ENCODE measurements at regions not wholly inside any gene's neighbourhood (a gene's known extent, or its start where the extent isn't known, plus 50 kb on each side); places are given as distances from the start of the nearest gene placed in this dataset.

GRCh38 chr16:6898896-6899295 lies 433.7 kb upstream of the RBFOX1 start:
- H3K23ac ChIP-seq (ENCODE audit: low read depth, low read length), result no peak overlapping the region
- ATAC-seq (ENCODE audit: low read depth) (no peak), DNase-seq (no peak)
- H4K20me1 ChIP-seq (ENCODE audit: insufficient read depth, low read length), result no peaks in the 10 kb centered on the region
- no peak overlapping the region for H3K18ac ChIP-seq (ENCODE audit: low read depth, low read length)
- ChIA-PET CTCF (no interaction called here), POLR2A (ENCODE audit: unreplicated experiment) (no interaction called here)
- dilution Hi-C loops (cut with HindIII; ENCODE audit: low sequenced_read_pairs, unreplicated experiment) (no loop called here), intact Hi-C loops (cut with micrococcal nuclease) (no loop called here), in situ Hi-C loops (cut with MboI; ENCODE audit: low sequenced_read_pairs) (no loop called here)
- TF ChIP-seq POLR2A (IDR thresholded peaks at IDR 0.05; ENCODE audit: low read depth, low read length), result no peak
- TF ChIP-seq FOS (IDR thresholded peaks at IDR 0.05; ENCODE audit: low read depth, low read length), result no peak
- no peak for TF ChIP-seq MAZ (IDR thresholded peaks at IDR 0.05; ENCODE audit: borderline replicate concordance, low read depth, low read length)
- TF ChIP-seq CTCF (conservative IDR thresholded peaks at IDR 0.05; ENCODE audit: low read depth, low read length), result no peak
- H2AFZ ChIP-seq (replicated peaks; ENCODE audit: low read length, poor library complexity), result no peak overlapping the region
- H3K9me1 ChIP-seq (ENCODE audit: insufficient read depth, low read length), result no peaks in the 10 kb centered on the region
- BruUV-seq (replicated peaks), result no TSS peak
- no peak overlapping the region for H3K14ac ChIP-seq (replicated peaks; ENCODE audit: low read depth, low read length)
- 67% methylated on average over 2 of the region's 10 CpGs; no CpG with 5 or more reads in 1 of the 2 experiments for WGBS, 2 experiments (ENCODE audit: extremely low coverage in 2 of 2, insufficient read length in 1 of 2)
- H3K27me3 ChIP-seq (ENCODE audit: control insufficient read depth, insufficient read depth, low read length), result no peaks in the 10 kb centered on the region
- H4K91ac ChIP-seq (ENCODE audit: insufficient read depth, low read depth, low read length), result no peak overlapping the region
- no peak overlapping the region for H2AK5ac ChIP-seq (ENCODE audit: low read depth, low read length)
- no peak overlapping the region for H3K9ac ChIP-seq (ENCODE audit: low read depth, low read length)
- no peak overlapping the region for H2BK15ac ChIP-seq (ENCODE audit: low read depth, low read length)
- peaks cover 20% of the 10 kb centered on the region for H3K9me3 ChIP-seq (ENCODE audit: control insufficient read depth, insufficient read depth, low read length)
- no peak overlapping the region for H2BK5ac ChIP-seq (ENCODE audit: low read depth, low read length, poor library complexity, severe bottlenecking)
- no peak overlapping the region for H3K27ac ChIP-seq (ENCODE audit: insufficient read depth, low read length)
- H3K4me3 ChIP-seq (ENCODE audit: insufficient read depth, low read depth, low read length), result no peak overlapping the region
- no peak overlapping the region for H3K56ac ChIP-seq (ENCODE audit: extremely low read depth, insufficient read depth, low read length)
- H3K4me1 ChIP-seq (ENCODE audit: control insufficient read depth, insufficient read depth, low read length), result no peaks in the 10 kb centered on the region
- no peak overlapping the region for H4K8ac ChIP-seq (ENCODE audit: low read depth in 2 of 2, low read length in 2 of 2)
- no peak overlapping the region for H4K5ac ChIP-seq (ENCODE audit: low read depth, low read length)
- H2BK20ac ChIP-seq (ENCODE audit: low read depth, low read length), result no peak overlapping the region
- no peak overlapping the region for H2AK9ac ChIP-seq (replicated peaks; ENCODE audit: low read depth, low read length, poor library complexity)
- H3K79me1 ChIP-seq (ENCODE audit: low read depth in 1 of 2, low read length in 2 of 2), result no peaks in the 10 kb centered on the region
- no peak overlapping the region for H3K4ac ChIP-seq (ENCODE audit: low read depth, low read length)
- H3K4me2 ChIP-seq (ENCODE audit: low read depth, low read length), result no peak overlapping the region
- no peak overlapping the region for H2BK120ac ChIP-seq (ENCODE audit: low read depth, low read length)
- no peaks in the 10 kb centered on the region for H3K36me3 ChIP-seq (ENCODE audit: control insufficient read depth, insufficient read depth, low read length)
